HepG2 (cell line): ENCODE measurements at regions not wholly inside any gene's neighbourhood (a gene's known extent, or its start where the extent isn't known, plus 50 kb on each side); places are given as distances from the start of the nearest gene placed in this dataset.

Experiments used
- ATAC-seq: fragments of 200-7000 bp; cut with Tn5 transposase; 3 replicates; pipeline ENCODE4 v1.9.1; 2020; ENCODE audit warnings: mild to moderate bottlenecking, moderate library complexity
- BruUV-seq: library from RNA; stranded (reverse); fragments of 400-500 nt; replicated peaks from 2 replicates; lab custom pipeline; 2021; lab: Mats Ljungman, UMichigan
- CTCF ChIA-PET: fragments of 300-600 bp; formaldehyde crosslinking; extraction: SDS; loops from one replicate; lab custom pipeline; 2021; ENCODE audit warnings: low total read pairs, inconsistent platforms, low intra/inter-chr PET ratio; lab: Yijun Ruan, JAX
- POLR2A ChIA-PET: fragments of 350-600 bp; sonication (Branson Sonifier 250); formaldehyde crosslinking; loops from one replicate; lab custom pipeline; 2020; ENCODE audit warnings: antibody characterized with exemption, inconsistent platforms; lab: Yijun Ruan, JAX
- DNase-seq: peaks from one replicate; pipeline ENCODE4 v3.0.0-alpha.2; 2015; ENCODE audit warnings: low spot score
- FAIRE-seq: peaks from 3 replicates; lab custom pipeline; 2011; peaks lifted over from hg19 to GRCh38; lab: Jason Lieb, UNC
- H2AFZ ChIP-seq: one replicate; pipeline ENCODE4 v1.6.1; 2011; ENCODE audit warnings: low read length, inconsistent platforms
- H3K27ac ChIP-seq: fragments of 300-600 bp; 3 replicates; pipeline ENCODE4 v1.8.0; 2011; ENCODE audit warnings: mixed run types, mild to moderate bottlenecking, mixed read lengths, low read length, inconsistent platforms; ENCODE audit not compliant: insufficient read depth; ENCODE audit errors: extremely low read length
- H3K27me3 ChIP-seq, 2 experiments: fragments of 200-600 bp in 1 of 2; 2 replicates in 1 of 2; 3 replicates in 1 of 2; pipeline versions ENCODE4 v1.6.0 to v1.8.0; 2011; ENCODE audit warnings: low read length in 2 of 2, mild to moderate bottlenecking in 2 of 2, moderate library complexity in 2 of 2, inconsistent platforms in 1 of 2; ENCODE audit not compliant: insufficient read depth in 2 of 2, control insufficient read depth in 1 of 2
- H3K36me3 ChIP-seq, 2 experiments: fragments of 200-600 bp in 1 of 2; replicated peaks in 1 of 2; 2 replicates in 1 of 2; 3 replicates in 1 of 2; pipeline versions ENCODE4 v1.5.1 to v1.8.0; 2011; ENCODE audit warnings: low read length in 2 of 2, inconsistent platforms in 1 of 2; ENCODE audit not compliant: insufficient read depth in 2 of 2, control insufficient read depth in 1 of 2
- H3K4me1 ChIP-seq: 2 replicates; pipeline ENCODE4 v1.5.1; 2012; ENCODE audit warnings: low read length, inconsistent platforms; ENCODE audit not compliant: insufficient read depth
- H3K4me2 ChIP-seq: 2 replicates; pipeline ENCODE4 v1.6.0; 2011; ENCODE audit warnings: low read depth, low read length, inconsistent platforms
- H3K4me3 ChIP-seq, 3 experiments: fragments of 200-600 bp in 1 of 3; sonication (generic), shearing (Covaris generic) in 1 of 3; replicated peaks in 1 of 3; 2 replicates each; pipeline ENCODE4 v1.5.1; 2011 to 2016; ENCODE audit warnings: low read length in 3 of 3, inconsistent platforms in 2 of 3, low read depth in 2 of 3, mild to moderate bottlenecking in 2 of 3, control low read depth in 1 of 3, mixed read lengths in 1 of 3; ENCODE audit not compliant: insufficient read depth in 1 of 3
- H3K79me2 ChIP-seq: one replicate; pipeline ENCODE4 v1.6.1; 2011; ENCODE audit warnings: low read length, inconsistent platforms; ENCODE audit not compliant: insufficient read depth
- H3K9ac ChIP-seq: 2 replicates; pipeline ENCODE4 v1.6.0; 2011; ENCODE audit warnings: mild to moderate bottlenecking, low read depth, low read length, inconsistent platforms; ENCODE audit not compliant: insufficient read depth
- H3K9me3 ChIP-seq: 2 replicates; pipeline ENCODE4 v1.5.1; 2012; ENCODE audit warnings: mild to moderate bottlenecking, low read length
- H4K20me1 ChIP-seq: 2 replicates; pipeline ENCODE4 v1.6.0; 2011; ENCODE audit warnings: inconsistent platforms, mild to moderate bottlenecking, low read length, moderate library complexity; ENCODE audit not compliant: insufficient read depth
- HNRNPL ChIP-seq: fragments of 200-400 bp; formaldehyde crosslinking; IDR thresholded peaks from 2 replicates; pipeline ENCODE4 v1.6.1; 2017; ENCODE audit warnings: mild to moderate bottlenecking, low read depth, low read length
- MAFF ChIP-seq: IDR thresholded peaks from 2 replicates; pipeline ENCODE4 v1.6.1; 2011; ENCODE audit warnings: low read depth, low read length, improper control_type of control experiment
- MAFK ChIP-seq, 2 experiments: IDR thresholded peaks in 1 of 2; conservative IDR thresholded peaks in 1 of 2; 2 replicates each; pipeline ENCODE4 v1.6.1; 2011; ENCODE audit warnings: improper control_type of control experiment in 2 of 2, low read length in 2 of 2
- ZNF724P ChIP-seq: sonication (generic); formaldehyde crosslinking; IDR thresholded peaks from 2 replicates; pipeline ENCODE4 v1.8.0; 2022; ENCODE audit warnings: missing genetic modification reagents, borderline replicate concordance
- in situ Hi-C: cut with HindIII; loops from 2 replicates; pipeline ENCODE4 v1.10.0; 2017; ENCODE audit warnings: low pct_unique_long_range_greater_than_20kb; ENCODE audit not compliant: extremely low pct_ligation_motif_present
- intact Hi-C: fragments of 100-400 bp; cut with micrococcal nuclease; formaldehyde crosslinking; loops from one replicate; pipeline ENCODE4 v1.10.0; 2022; ENCODE audit not compliant: unreplicated experiment
- TF ChIP-seq, protein P1 (sequence below): sonication (generic); formaldehyde crosslinking; IDR thresholded peaks from 2 replicates; pipeline ENCODE4 v1.8.1; 2023; ENCODE audit warnings: mild to moderate bottlenecking, inconsistent platforms, moderate library complexity, missing genetic modification reagents, borderline replicate concordance
- TF ChIP-seq, protein P2 (sequence below): sonication (generic); formaldehyde crosslinking; IDR thresholded peaks from 2 replicates; pipeline ENCODE4 v1.4.0; 2020; ENCODE audit warnings: missing genetic modification reagents
- TF ChIP-seq, protein P3 (sequence below): sonication (generic); formaldehyde crosslinking; IDR thresholded peaks from 2 replicates; pipeline ENCODE4 v1.4.0; 2020; ENCODE audit warnings: missing genetic modification reagents

DNA sequence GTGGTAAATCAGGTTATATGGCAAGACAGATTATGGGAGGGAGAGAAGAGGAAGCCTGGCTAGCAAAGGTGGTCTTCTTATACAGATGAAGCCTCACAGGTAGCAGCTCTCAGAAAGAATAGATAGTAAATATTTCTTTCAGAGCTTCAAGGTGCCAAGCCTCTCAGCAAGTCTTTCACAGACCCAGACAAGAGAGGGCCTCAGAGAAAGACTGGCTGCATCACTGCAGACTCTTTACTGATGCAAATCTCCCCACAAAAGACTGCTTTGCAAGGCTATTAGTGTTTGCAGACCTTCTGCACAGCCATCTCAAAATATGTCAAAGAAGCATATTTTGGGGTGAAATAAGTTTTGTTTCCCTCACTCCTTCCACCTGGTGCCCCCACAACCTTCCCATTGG lies 372.4 kb upstream of the RND3 start:
- no peaks in the 10 kb centered on the region for H3K4me1 ChIP-seq
- H3K9ac ChIP-seq, result no peak overlapping the region
- FAIRE-seq, result no peak
- ATAC-seq, result no peak
- TF ChIP-seq ZNF724P (CRISPR knock-in tag), result no peak
- TF ChIP-seq HNRNPL, result no peak
- TF ChIP-seq MAFK (conservative IDR thresholded peaks at IDR 0.05 in 1 of 2, IDR thresholded peaks at IDR 0.05 in 1 of 2; ENCODE audit: low read length in 2 of 2), result 0 out of 4 replicates have a peak, but pooled peaks of 1 of the 2 experiments have one; percentile 12
- TF ChIP-seq, protein P1, sequence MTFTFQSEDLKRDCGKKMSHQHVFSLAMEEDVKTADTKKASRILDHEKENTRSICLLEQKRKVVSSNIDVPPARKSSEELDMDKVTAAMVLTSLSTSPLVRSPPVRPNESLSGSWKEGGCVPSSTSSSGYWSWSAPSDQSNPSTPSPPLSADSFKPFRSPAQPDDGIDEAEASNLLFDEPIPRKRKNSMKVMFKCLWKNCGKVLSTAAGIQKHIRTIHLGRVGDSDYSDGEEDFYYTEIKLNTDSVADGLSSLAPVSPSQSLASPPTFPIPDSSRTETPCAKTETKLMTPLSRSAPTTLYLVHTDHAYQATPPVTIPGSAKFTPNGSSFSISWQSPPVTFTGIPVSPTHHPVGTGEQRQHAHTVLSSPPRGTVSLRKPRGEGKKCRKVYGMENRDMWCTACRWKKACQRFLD (CRISPR knock-in tag), result no peak
- TF ChIP-seq MAFF, result 0 out of 2 replicates have a peak, but pooled peaks have one; percentile 5
- TF ChIP-seq, protein P2, sequence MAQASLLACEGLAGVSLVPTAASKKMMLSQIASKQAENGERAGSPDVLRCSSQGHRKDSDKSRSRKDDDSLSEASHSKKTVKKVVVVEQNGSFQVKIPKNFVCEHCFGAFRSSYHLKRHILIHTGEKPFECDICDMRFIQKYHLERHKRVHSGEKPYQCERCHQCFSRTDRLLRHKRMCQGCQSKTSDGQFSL (CRISPR knock-in tag), result no peak
- TF ChIP-seq, protein P3, sequence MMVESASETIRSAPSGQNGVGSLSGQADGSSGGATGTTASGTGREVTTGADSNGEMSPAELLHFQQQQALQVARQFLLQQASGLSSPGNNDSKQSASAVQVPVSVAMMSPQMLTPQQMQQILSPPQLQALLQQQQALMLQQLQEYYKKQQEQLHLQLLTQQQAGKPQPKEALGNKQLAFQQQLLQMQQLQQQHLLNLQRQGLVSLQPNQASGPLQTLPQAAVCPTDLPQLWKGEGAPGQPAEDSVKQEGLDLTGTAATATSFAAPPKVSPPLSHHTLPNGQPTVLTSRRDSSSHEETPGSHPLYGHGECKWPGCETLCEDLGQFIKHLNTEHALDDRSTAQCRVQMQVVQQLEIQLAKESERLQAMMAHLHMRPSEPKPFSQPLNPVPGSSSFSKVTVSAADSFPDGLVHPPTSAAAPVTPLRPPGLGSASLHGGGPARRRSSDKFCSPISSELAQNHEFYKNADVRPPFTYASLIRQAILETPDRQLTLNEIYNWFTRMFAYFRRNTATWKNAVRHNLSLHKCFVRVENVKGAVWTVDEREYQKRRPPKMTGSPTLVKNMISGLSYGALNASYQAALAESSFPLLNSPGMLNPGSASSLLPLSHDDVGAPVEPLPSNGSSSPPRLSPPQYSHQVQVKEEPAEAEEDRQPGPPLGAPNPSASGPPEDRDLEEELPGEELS (CRISPR knock-in tag), result no peak
- no peaks in the 10 kb centered on the region for H3K27me3 ChIP-seq
- peaks cover 6% of the 10 kb centered on the region for H3K9me3 ChIP-seq
- H3K36me3 ChIP-seq, result no peaks in the 10 kb centered on the region
- BruUV-seq, result no TSS peak
- POLR2A ChIA-PET, result no interaction called here
- in situ Hi-C loops (no loop called here), intact Hi-C loops (no loop called here)
- no peaks in the 10 kb centered on the region for H4K20me1 ChIP-seq
- H3K79me2 ChIP-seq, result no peaks in the 10 kb centered on the region
- no peak overlapping the region for H2AFZ ChIP-seq
- H3K27ac ChIP-seq, result no peak overlapping the region
- no peak for DNase-seq
- no peak overlapping the region for H3K4me3 ChIP-seq
- no peak overlapping the region for H3K4me2 ChIP-seq
- CTCF ChIA-PET, result no interaction called here
